A673 (cell line): ENCODE measurements at regions not wholly inside any gene's neighbourhood (a gene's known extent, or its start where the extent isn't known, plus 50 kb on each side); places are given as distances from the start of the nearest gene placed in this dataset.

Experiments used
- BruUV-seq: library from RNA; stranded (reverse); fragments of 400-500 nt; replicated peaks from 2 replicates; lab custom pipeline; 2021; lab: Mats Ljungman, UMichigan
- CTCF ChIA-PET: fragments of 300-600 bp; sonication (Branson Sonifier 250); formaldehyde crosslinking; loops from one replicate; lab custom pipeline; 2022; ENCODE audit warnings: antibody characterized with exemption; lab: Charles Lee
- POLR2A ChIA-PET: fragments of 300-600 bp; sonication (Branson Sonifier 250); formaldehyde crosslinking; loops from one replicate; lab custom pipeline; 2022; ENCODE audit warnings: antibody characterized with exemption; ENCODE audit not compliant: low non-redundant PET; lab: Charles Lee
- DNase-seq: peaks from one replicate; pipeline ENCODE4 v3.0.0-alpha.2; 2015; ENCODE audit warnings: low spot score
- H3K27ac ChIP-seq: fragments of 200-600 bp; sonication (generic); 2 replicates; pipeline ENCODE4 v1.5.1; 2016; ENCODE audit warnings: mixed run types, low read depth, mild to moderate bottlenecking, mixed read lengths, antibody characterized with exemption, low read length; ENCODE audit not compliant: poor library complexity, severe bottlenecking
- H3K27me3 ChIP-seq: fragments of 200-600 bp; sonication (generic); replicated peaks from 2 replicates; pipeline ENCODE4 v1.6.1; 2017; ENCODE audit warnings: mixed run types, low read depth, mild to moderate bottlenecking, mixed read lengths, antibody characterized with exemption, low read length; ENCODE audit not compliant: insufficient read depth, poor library complexity
- H3K36me3 ChIP-seq: fragments of 200-600 bp; sonication (generic); 2 replicates; pipeline ENCODE4 v1.6.1; 2016; ENCODE audit warnings: mixed run types, mild to moderate bottlenecking, mixed read lengths, antibody characterized with exemption, low read length; ENCODE audit not compliant: insufficient read depth, poor library complexity, severe bottlenecking
- H3K4me1 ChIP-seq: fragments of 200-600 bp; sonication (generic); 2 replicates; pipeline ENCODE4 v1.6.1; 2017; ENCODE audit warnings: mixed run types, mild to moderate bottlenecking, mixed read lengths, antibody characterized with exemption, low read length; ENCODE audit not compliant: insufficient read depth, poor library complexity, severe bottlenecking
- H3K4me3 ChIP-seq: fragments of 200-600 bp; sonication (generic); 2 replicates; pipeline ENCODE4 v1.5.1; 2016; ENCODE audit warnings: low read depth, mixed run types, mild to moderate bottlenecking, mixed read lengths, low read length; ENCODE audit not compliant: poor library complexity, severe bottlenecking
- H3K9me3 ChIP-seq: fragments of 200-600 bp; sonication (generic); 2 replicates; pipeline ENCODE4 v1.6.1; 2016; ENCODE audit warnings: mixed run types, low read depth, mild to moderate bottlenecking, mixed read lengths, antibody characterized with exemption, low read length; ENCODE audit not compliant: poor library complexity, severe bottlenecking
- EZH2 ChIP-seq: fragments of 200-600 bp; sonication (generic); IDR thresholded peaks from 2 replicates; pipeline ENCODE4 v1.6.1; 2017; ENCODE audit warnings: borderline replicate concordance, low read depth, mild to moderate bottlenecking, mixed read lengths, antibody characterized with exemption, low read length; ENCODE audit not compliant: poor library complexity, severe bottlenecking
- intact Hi-C: fragments of 100-400 bp; cut with micrococcal nuclease; formaldehyde crosslinking; loops from one replicate; pipeline ENCODE4 v1.10.0; 2022; ENCODE audit not compliant: unreplicated experiment
- TF ChIP-seq, protein P1 (sequence below): fragments of 300-800, 200-600 bp; sonication (generic); conservative IDR thresholded peaks from 2 replicates; pipeline ENCODE4 v1.5.1; 2017; ENCODE audit warnings: low read depth, mild to moderate bottlenecking, antibody characterized with exemption, low read length, moderate library complexity, mixed read lengths

DNA sequence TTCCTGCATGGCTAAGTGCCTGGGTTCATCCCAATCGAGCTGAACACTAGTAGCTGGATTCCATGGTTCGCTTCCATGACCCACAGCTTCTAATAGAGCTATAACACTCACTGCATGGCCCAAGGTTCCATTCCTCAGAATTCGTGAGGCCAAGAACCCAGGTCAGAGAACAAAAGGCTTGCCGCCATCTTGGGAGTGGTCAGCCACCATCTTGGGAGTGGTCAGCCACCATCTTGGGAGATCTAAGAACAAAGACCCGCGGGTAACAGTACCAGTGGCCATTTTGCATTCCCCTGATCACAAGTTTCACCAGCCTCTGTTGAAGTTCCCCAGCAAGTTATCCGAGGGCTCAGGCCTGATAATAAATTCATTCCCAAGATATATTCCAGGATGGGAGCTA lies 179.6 kb downstream of the LMBRD1 start:
- H3K9me3 ChIP-seq = no peaks in the 10 kb centered on the region
- H3K27me3 ChIP-seq = no peaks in the 10 kb centered on the region
- POLR2A ChIA-PET = no interaction called here
- H3K36me3 ChIP-seq = no peaks in the 10 kb centered on the region
- CTCF ChIA-PET = no interaction called here
- no peak for DNase-seq
- TF ChIP-seq, protein P1, sequence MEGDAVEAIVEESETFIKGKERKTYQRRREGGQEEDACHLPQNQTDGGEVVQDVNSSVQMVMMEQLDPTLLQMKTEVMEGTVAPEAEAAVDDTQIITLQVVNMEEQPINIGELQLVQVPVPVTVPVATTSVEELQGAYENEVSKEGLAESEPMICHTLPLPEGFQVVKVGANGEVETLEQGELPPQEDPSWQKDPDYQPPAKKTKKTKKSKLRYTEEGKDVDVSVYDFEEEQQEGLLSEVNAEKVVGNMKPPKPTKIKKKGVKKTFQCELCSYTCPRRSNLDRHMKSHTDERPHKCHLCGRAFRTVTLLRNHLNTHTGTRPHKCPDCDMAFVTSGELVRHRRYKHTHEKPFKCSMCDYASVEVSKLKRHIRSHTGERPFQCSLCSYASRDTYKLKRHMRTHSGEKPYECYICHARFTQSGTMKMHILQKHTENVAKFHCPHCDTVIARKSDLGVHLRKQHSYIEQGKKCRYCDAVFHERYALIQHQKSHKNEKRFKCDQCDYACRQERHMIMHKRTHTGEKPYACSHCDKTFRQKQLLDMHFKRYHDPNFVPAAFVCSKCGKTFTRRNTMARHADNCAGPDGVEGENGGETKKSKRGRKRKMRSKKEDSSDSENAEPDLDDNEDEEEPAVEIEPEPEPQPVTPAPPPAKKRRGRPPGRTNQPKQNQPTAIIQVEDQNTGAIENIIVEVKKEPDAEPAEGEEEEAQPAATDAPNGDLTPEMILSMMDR = no peak
- TF ChIP-seq EZH2 = no peak
- no peak overlapping the region for H3K27ac ChIP-seq
- no peak overlapping the region for H3K4me3 ChIP-seq
- BruUV-seq = no TSS peak
- intact Hi-C loops = no loop called here
- H3K4me1 ChIP-seq = no peaks in the 10 kb centered on the region

DNA sequence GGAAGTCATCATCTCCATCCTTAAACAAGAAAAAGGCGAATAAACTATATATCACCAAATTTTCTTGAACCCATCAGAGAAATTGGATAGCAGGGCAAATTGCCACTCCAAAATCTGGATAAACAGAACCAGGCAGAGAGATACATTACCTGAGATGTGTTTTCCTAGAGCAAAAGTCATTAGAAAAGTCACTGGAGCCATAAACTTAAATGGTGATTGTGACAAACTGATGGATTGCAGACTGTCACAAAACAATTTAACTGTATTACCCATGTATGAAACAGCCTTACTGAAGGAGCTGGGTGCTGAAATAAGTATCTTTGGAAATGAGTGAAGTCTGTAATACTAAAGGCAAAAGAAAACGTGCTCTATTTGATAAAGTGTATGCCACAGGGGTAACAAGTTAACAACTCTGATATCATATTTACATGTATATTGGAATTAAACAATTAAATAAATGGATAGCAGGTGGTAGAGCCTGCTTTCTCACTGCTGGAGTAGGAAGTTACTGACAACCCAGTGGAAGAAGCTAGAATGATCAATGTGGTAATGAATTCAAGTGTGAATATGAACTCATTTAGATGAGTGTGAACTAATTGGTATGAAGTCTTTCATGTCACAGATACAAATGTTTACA lies 186.9 kb downstream of the LMBRD1 start:
- no TSS peak for BruUV-seq
- Histone ChIP-seq H3K9me3 (no peaks in the 10 kb centered on the region), H3K4me1 (no peaks in the 10 kb centered on the region), H3K36me3 (no peaks in the 10 kb centered on the region), H3K27me3 (no peaks in the 10 kb centered on the region), H3K4me3 (no peak overlapping the region), H3K27ac (no peak overlapping the region)
- ChIA-PET POLR2A (no interaction called here), CTCF (no interaction called here)
- intact Hi-C loops = no loop called here
- DNase-seq = no peak
- TF ChIP-seq, protein P1 = no peak

DNA sequence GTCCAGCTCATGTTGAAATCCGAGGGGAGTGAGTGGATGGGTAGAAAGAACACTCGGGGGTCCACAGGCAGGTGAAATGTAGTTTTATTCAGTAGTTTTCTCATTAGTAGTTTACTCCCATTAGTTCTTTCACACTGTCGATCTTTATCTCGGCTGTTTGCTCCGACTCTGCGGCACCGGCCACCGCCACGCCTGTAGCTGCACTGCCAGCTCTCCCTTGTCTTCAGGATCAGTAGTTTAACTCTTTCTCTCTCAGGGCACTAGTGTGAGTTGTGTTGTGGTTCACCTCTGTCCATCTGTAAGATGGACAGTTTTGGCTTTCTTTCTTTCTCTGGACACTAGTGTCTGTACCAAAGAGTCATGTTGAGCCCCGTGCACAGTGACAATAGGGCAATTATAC lies 195.7 kb downstream of the LMBRD1 start:
- Histone ChIP-seq H3K4me1 (no peaks in the 10 kb centered on the region), H3K27me3 (no peaks in the 10 kb centered on the region), H3K4me3 (no peak overlapping the region), H3K36me3 (no peaks in the 10 kb centered on the region), H3K9me3 (no peaks in the 10 kb centered on the region), H3K27ac (no peak overlapping the region)
- TF ChIP-seq EZH2 = no peak
- TF ChIP-seq, protein P1 = no peak
- ChIA-PET POLR2A (no interaction called here), CTCF (no interaction called here)
- intact Hi-C loops = no loop called here
- no TSS peak for BruUV-seq
- no peak for DNase-seq
